A549 (cell line): ENCODE measurements at regions not wholly inside any gene's neighbourhood (a gene's known extent, or its start where the extent isn't known, plus 50 kb on each side); places are given as distances from the start of the nearest gene placed in this dataset.

Source experiments
- ATAC-seq, 2 experiments: fragments of 200-7000 bp in 1 of 2; fragments of >200 bp in 1 of 2; cut with Nextera tagmentation in 1 of 2; cut with Tn5 transposase in 1 of 2; 3 replicates each; pipeline versions ENCODE4 v1.8.0 to v1.9.1; 2018 to 2020; ENCODE audit warnings: mild to moderate bottlenecking in 1 of 2, moderate library complexity in 1 of 2
- CTCF ChIA-PET: fragments of 300-600 bp; sonication (Branson Sonifier 250); formaldehyde crosslinking; extraction: SDS; loops from one replicate; lab custom pipeline; 2021; ENCODE audit warnings: antibody characterized with exemption, inconsistent platforms; lab: Yijun Ruan, JAX
- POLR2A ChIA-PET: fragments of 350-600 bp; formaldehyde crosslinking; extraction: SDS; loops from one replicate; lab custom pipeline; 2021; ENCODE audit warnings: antibody characterized with exemption, inconsistent platforms; lab: Yijun Ruan, JAX
- DNase-seq, 2 experiments: peaks; one replicate each; pipeline versions ENCODE4 v3.0.0 to v3.0.0-alpha.2; 2011 to 2016; ENCODE audit warnings: low read depth in 1 of 2, low spot score in 1 of 2
- FAIRE-seq: peaks from 2 replicates; lab custom pipeline; 2011; peaks lifted over from hg19 to GRCh38; lab: Jason Lieb, UNC
- H3K27ac ChIP-seq, 2 experiments: fragments of >200 bp; sonication (Bioruptor Twin); formaldehyde crosslinking; 3 replicates each; pipeline ENCODE4 v1.5.1; 2016 to 2017
- H3K4me1 ChIP-seq: fragments of >200 bp; sonication (Bioruptor Twin); formaldehyde crosslinking; 3 replicates; pipeline ENCODE4 v1.6.1; 2016
- H3K4me2 ChIP-seq: fragments of >200 bp; sonication (Bioruptor Twin); formaldehyde crosslinking; 3 replicates; pipeline ENCODE4 v1.6.1; 2016
- H3K4me3 ChIP-seq: fragments of >200 bp; sonication (Bioruptor Twin); formaldehyde crosslinking; 3 replicates; pipeline ENCODE4 v1.5.1; 2016
- H3K9me3 ChIP-seq: fragments of >200 bp; sonication (Bioruptor Twin); formaldehyde crosslinking; 3 replicates; pipeline ENCODE4 v1.6.1; 2016
- BCL3 ChIP-seq: fragments of >200 bp; sonication (Bioruptor Twin); formaldehyde crosslinking; IDR thresholded peaks from 3 replicates; pipeline ENCODE4 v1.6.1; 2016
- CBX2 ChIP-seq: fragments of 200-600 bp; sonication (generic); IDR thresholded peaks from 2 replicates; pipeline ENCODE4 v1.6.1; 2016; ENCODE audit warnings: low read depth, mild to moderate bottlenecking, borderline replicate concordance
- CEBPB ChIP-seq, 2 experiments: fragments of >200 bp in 1 of 2; sonication (Bioruptor Twin) in 1 of 2; formaldehyde crosslinking in 1 of 2; IDR thresholded peaks; 2 replicates each; pipeline ENCODE4 v1.6.1; 2012 to 2016
- CHD4 ChIP-seq: fragments of 200-600 bp; sonication (generic); IDR thresholded peaks from 2 replicates; pipeline ENCODE4 v1.6.1; 2016; ENCODE audit warnings: antibody characterized with exemption, mild to moderate bottlenecking, borderline replicate concordance
- EP300 ChIP-seq, 2 experiments: fragments of >200 bp; sonication (Bioruptor Twin); formaldehyde crosslinking; IDR thresholded peaks; 2 replicates in 1 of 2; 3 replicates in 1 of 2; pipeline ENCODE4 v1.6.1; 2016 to 2017
- ESRRA ChIP-seq: fragments of 150-350 bp; IDR thresholded peaks from 2 replicates; pipeline ENCODE4 v1.6.1; 2014; ENCODE audit warnings: mild to moderate bottlenecking, low read length, borderline replicate concordance
- FOSB ChIP-seq: fragments of 250-450 bp; sonication (Bioruptor Pico); IDR thresholded peaks from 2 replicates; pipeline ENCODE4 v1.5.0; 2020; ENCODE audit warnings: mild to moderate bottlenecking, moderate library complexity
- HDAC2 ChIP-seq: fragments of 200-600 bp; sonication (generic); IDR thresholded peaks from 2 replicates; pipeline ENCODE4 v1.6.1; 2016
- HOXA7 ChIP-seq: fragments of 250-450 bp; sonication (Bioruptor Pico); IDR thresholded peaks from 2 replicates; pipeline ENCODE4 v1.5.0; 2020; ENCODE audit warnings: mild to moderate bottlenecking, moderate library complexity
- HOXB13 ChIP-seq: fragments of 250-450 bp; sonication (Bioruptor Pico); IDR thresholded peaks from 2 replicates; pipeline ENCODE4 v1.5.0; 2020; ENCODE audit warnings: low read depth, mild to moderate bottlenecking, moderate library complexity
- MAFK ChIP-seq: fragments of 450-650 bp; IDR thresholded peaks from 2 replicates; pipeline ENCODE4 v1.6.1; 2014; ENCODE audit not compliant: partially characterized antibody
- NFE2L2 ChIP-seq: fragments of 150-350 bp; conservative IDR thresholded peaks from 2 replicates; pipeline ENCODE4 v1.6.1; 2014; ENCODE audit warnings: low read length
- NPAS2 ChIP-seq: fragments of 250-450 bp; sonication (Bioruptor Pico); IDR thresholded peaks from 2 replicates; pipeline ENCODE4 v1.8.0; 2022; ENCODE audit warnings: mild to moderate bottlenecking, moderate library complexity, borderline replicate concordance
- NR3C1 ChIP-seq: fragments of >200 bp; sonication (Bioruptor Twin); formaldehyde crosslinking; IDR thresholded peaks from 3 replicates; pipeline ENCODE4 v1.6.1; 2017
- PHF8 ChIP-seq: fragments of 200-600 bp; sonication (generic); IDR thresholded peaks from 2 replicates; pipeline ENCODE4 v1.6.1; 2016; ENCODE audit warnings: low read depth, mild to moderate bottlenecking, antibody characterized with exemption, moderate library complexity, borderline replicate concordance
- RCOR1 ChIP-seq: fragments of 150-350 bp; IDR thresholded peaks from 2 replicates; pipeline ENCODE4 v1.6.1; 2014; ENCODE audit warnings: antibody characterized with exemption, low read length, low read depth
- RNF2 ChIP-seq: fragments of 200-600 bp; sonication (generic); IDR thresholded peaks from 2 replicates; pipeline ENCODE4 v1.6.1; 2016; ENCODE audit warnings: low read depth, mild to moderate bottlenecking, antibody characterized with exemption, moderate library complexity, borderline replicate concordance
- TFCP2L1 ChIP-seq: fragments of 250-450 bp; sonication (Bioruptor Pico); IDR thresholded peaks from 2 replicates; pipeline ENCODE4 v1.5.0; 2021; ENCODE audit warnings: mild to moderate bottlenecking
- ZC3H11A ChIP-seq: fragments of 450-650 bp; IDR thresholded peaks from 2 replicates; pipeline ENCODE4 v1.6.1; 2014; ENCODE audit warnings: antibody characterized with exemption, mild to moderate bottlenecking
- ZFP36 ChIP-seq: fragments of 450-650 bp; IDR thresholded peaks from 2 replicates; pipeline ENCODE4 v1.6.1; 2014; ENCODE audit warnings: borderline replicate concordance; ENCODE audit not compliant: partially characterized antibody
- WGBS: methylation state at CpG from one replicate; pipeline ENCODE4 v1.1.6; 2017; ENCODE audit errors: missing lambda C conversion rate; 5-methylcytosine and 5-hydroxymethylcytosine counted together
- TF ChIP-seq, protein P1 (sequence below): IDR thresholded peaks from 2 replicates; pipeline ENCODE4 v1.6.1; 2012
- TF ChIP-seq, protein P2 (sequence below): fragments of 200-600 bp; sonication (generic); IDR thresholded peaks from 2 replicates; pipeline ENCODE4 v1.6.1; 2016; ENCODE audit warnings: antibody characterized with exemption, mild to moderate bottlenecking, moderate library complexity
- TF ChIP-seq, protein P3 (sequence below): IDR thresholded peaks from 2 replicates; pipeline ENCODE4 v1.6.1; 2012; ENCODE audit warnings: low read depth, borderline replicate concordance
- TF ChIP-seq, protein P4 (sequence below): fragments of >200 bp; sonication (Bioruptor Twin); formaldehyde crosslinking; IDR thresholded peaks from 3 replicates; pipeline ENCODE4 v1.5.1; 2016

GRCh38 chr11:121887569-121887968 lies 228.4 kb downstream of the BLID start:
- Histone ChIP-seq H3K4me3 (no peak overlapping the region), H3K9me3 (no peaks in the 10 kb centered on the region), H3K4me2 (no peak overlapping the region), H3K4me1 (no peaks in the 10 kb centered on the region), H3K27ac (no peak overlapping the region)
- 34% methylated on average over 3 of the region's 3 CpGs for WGBS
- ChIA-PET CTCF (no interaction called here), POLR2A (no interaction called here)
- TF ChIP-seq EP300 (IDR thresholded peaks at IDR 0.05) (no peak), ESRRA (no peak), HDAC2 (no peak), NR3C1 (no peak), NFE2L2 (no peak), CHD4 (no peak), RCOR1 (no peak)
- TF ChIP-seq, protein P1, sequence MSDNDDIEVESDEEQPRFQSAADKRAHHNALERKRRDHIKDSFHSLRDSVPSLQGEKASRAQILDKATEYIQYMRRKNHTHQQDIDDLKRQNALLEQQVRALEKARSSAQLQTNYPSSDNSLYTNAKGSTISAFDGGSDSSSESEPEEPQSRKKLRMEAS: no peak
- FAIRE-seq (no peak), DNase-seq (no peak), ATAC-seq (no peak)

- FAIRE-seq: no peak
- Histone ChIP-seq H3K27ac (no peak overlapping the region), H3K4me2 (no peak overlapping the region), H3K4me3 (no peak overlapping the region), H3K9me3 (no peaks in the 10 kb centered on the region)
- WGBS: 22% methylated on average over 2 of the region's 2 CpGs
- TF ChIP-seq, protein P2, sequence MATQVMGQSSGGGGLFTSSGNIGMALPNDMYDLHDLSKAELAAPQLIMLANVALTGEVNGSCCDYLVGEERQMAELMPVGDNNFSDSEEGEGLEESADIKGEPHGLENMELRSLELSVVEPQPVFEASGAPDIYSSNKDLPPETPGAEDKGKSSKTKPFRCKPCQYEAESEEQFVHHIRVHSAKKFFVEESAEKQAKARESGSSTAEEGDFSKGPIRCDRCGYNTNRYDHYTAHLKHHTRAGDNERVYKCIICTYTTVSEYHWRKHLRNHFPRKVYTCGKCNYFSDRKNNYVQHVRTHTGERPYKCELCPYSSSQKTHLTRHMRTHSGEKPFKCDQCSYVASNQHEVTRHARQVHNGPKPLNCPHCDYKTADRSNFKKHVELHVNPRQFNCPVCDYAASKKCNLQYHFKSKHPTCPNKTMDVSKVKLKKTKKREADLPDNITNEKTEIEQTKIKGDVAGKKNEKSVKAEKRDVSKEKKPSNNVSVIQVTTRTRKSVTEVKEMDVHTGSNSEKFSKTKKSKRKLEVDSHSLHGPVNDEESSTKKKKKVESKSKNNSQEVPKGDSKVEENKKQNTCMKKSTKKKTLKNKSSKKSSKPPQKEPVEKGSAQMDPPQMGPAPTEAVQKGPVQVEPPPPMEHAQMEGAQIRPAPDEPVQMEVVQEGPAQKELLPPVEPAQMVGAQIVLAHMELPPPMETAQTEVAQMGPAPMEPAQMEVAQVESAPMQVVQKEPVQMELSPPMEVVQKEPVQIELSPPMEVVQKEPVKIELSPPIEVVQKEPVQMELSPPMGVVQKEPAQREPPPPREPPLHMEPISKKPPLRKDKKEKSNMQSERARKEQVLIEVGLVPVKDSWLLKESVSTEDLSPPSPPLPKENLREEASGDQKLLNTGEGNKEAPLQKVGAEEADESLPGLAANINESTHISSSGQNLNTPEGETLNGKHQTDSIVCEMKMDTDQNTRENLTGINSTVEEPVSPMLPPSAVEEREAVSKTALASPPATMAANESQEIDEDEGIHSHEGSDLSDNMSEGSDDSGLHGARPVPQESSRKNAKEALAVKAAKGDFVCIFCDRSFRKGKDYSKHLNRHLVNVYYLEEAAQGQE: no peak
- no peak for TF ChIP-seq RCOR1
- TF ChIP-seq ZFP36: no peak
- no peak for TF ChIP-seq ZC3H11A
- TF ChIP-seq TFCP2L1 (CRISPR knock-in tag): no peak
- TF ChIP-seq, protein P3, sequence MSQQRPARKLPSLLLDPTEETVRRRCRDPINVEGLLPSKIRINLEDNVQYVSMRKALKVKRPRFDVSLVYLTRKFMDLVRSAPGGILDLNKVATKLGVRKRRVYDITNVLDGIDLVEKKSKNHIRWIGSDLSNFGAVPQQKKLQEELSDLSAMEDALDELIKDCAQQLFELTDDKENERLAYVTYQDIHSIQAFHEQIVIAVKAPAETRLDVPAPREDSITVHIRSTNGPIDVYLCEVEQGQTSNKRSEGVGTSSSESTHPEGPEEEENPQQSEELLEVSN: no peak
- TF ChIP-seq, all 56 proteins: peak for 0
- CTCF ChIA-PET: no interaction called here
- POLR2A ChIA-PET: no interaction called here
- no peak for DNase-seq
- ATAC-seq: no peak
- no peaks in the 10 kb centered on the region for H3K4me1 ChIP-seq
These were observed 229.0 kb downstream of the BLID start for GRCh38 chr11:121886996-121887395.

DNA sequence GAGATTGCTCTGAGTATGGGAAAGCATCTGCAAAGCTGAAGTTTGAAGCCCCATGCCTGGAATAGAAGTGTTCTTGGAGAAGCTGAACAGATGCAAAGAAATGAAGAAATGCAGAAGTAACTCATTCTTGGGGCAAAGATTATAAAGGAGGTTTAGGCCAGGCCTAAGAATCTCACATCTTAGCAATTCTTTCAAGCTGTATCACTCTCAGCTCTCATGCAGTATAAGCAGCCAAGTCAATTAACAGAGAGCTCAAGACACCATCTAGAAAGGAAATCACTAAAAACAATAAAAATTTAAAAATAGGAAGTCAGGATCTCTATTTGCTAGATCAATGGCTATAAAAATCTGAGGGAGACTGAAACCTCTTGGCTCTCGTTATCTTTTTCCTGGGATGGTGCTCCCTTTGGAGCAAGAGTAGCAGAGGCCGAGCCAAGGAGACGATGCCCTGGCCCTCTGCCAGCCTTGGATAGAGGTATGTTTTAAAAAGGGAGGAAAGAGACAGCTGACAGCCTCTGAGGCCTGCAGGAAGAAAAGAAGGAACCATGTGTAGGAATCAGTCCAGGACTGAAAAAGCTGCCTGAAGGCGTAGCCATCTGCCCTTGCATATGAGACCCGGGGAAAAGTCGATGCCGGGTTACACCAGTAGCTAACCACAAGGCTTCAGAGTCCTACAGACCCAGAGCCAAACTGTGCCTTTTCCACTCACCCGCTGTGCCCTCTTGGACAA lies 229.8 kb downstream of the BLID start:
- no peaks in the 10 kb centered on the region for H3K9me3 ChIP-seq
- no peak for ATAC-seq
- CTCF ChIA-PET: interaction anchor here (0.6 kb wide), 1 partner anchor 567 kb away, joined by 3 read pairs; no protein-coding TSS in a partner anchor
- no peak for TF ChIP-seq HOXA7
- no peak for TF ChIP-seq HOXB13 (CRISPR knock-in tag)
- TF ChIP-seq, protein P3: no peak
- TF ChIP-seq, protein P4, sequence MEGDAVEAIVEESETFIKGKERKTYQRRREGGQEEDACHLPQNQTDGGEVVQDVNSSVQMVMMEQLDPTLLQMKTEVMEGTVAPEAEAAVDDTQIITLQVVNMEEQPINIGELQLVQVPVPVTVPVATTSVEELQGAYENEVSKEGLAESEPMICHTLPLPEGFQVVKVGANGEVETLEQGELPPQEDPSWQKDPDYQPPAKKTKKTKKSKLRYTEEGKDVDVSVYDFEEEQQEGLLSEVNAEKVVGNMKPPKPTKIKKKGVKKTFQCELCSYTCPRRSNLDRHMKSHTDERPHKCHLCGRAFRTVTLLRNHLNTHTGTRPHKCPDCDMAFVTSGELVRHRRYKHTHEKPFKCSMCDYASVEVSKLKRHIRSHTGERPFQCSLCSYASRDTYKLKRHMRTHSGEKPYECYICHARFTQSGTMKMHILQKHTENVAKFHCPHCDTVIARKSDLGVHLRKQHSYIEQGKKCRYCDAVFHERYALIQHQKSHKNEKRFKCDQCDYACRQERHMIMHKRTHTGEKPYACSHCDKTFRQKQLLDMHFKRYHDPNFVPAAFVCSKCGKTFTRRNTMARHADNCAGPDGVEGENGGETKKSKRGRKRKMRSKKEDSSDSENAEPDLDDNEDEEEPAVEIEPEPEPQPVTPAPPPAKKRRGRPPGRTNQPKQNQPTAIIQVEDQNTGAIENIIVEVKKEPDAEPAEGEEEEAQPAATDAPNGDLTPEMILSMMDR: no peak
- no peak for TF ChIP-seq ZFP36
- TF ChIP-seq BCL3: no peak
- TF ChIP-seq CEBPB (IDR thresholded peaks at IDR 0.05): no peak
- no peak for TF ChIP-seq FOSB (CRISPR knock-in tag)
- no peak for TF ChIP-seq RNF2
- no peak for TF ChIP-seq CBX2
- no peak for TF ChIP-seq NPAS2 (CRISPR knock-in tag)
- no peak for TF ChIP-seq MAFK
- no peak for TF ChIP-seq PHF8
- no peak for TF ChIP-seq CHD4
- TF ChIP-seq HDAC2: no peak
- TF ChIP-seq, all 56 proteins: peak for 0
- WGBS: 30% methylated on average over 8 of the region's 8 CpGs
- DNase-seq (no peak), FAIRE-seq (no peak)
- H3K4me1 ChIP-seq: no peaks in the 10 kb centered on the region
- no peak overlapping the region for H3K27ac ChIP-seq
- no peak overlapping the region for H3K4me3 ChIP-seq
- no peak overlapping the region for H3K4me2 ChIP-seq
- POLR2A ChIA-PET: no interaction called here
